HG02642 (cell line): ENCODE measurements at regions not wholly inside any gene's neighbourhood (a gene's known extent, or its start where the extent isn't known, plus 50 kb on each side); places are given as distances from the start of the nearest gene placed in this dataset.
"Not testable (repeated sequence)": the region's sequence is repeated elsewhere in the genome, so short reads cannot be mapped to it uniquely, and the experiment has no call there.

ENCODE experiments used
- ATAC-seq: cut with Tn5 transposase; IDR thresholded peaks from one replicate; pipeline ENCODE4 v1.9.1; 2021; ENCODE audit warnings: mild to moderate bottlenecking; ENCODE audit not compliant: unreplicated experiment, poor library complexity

DNA sequence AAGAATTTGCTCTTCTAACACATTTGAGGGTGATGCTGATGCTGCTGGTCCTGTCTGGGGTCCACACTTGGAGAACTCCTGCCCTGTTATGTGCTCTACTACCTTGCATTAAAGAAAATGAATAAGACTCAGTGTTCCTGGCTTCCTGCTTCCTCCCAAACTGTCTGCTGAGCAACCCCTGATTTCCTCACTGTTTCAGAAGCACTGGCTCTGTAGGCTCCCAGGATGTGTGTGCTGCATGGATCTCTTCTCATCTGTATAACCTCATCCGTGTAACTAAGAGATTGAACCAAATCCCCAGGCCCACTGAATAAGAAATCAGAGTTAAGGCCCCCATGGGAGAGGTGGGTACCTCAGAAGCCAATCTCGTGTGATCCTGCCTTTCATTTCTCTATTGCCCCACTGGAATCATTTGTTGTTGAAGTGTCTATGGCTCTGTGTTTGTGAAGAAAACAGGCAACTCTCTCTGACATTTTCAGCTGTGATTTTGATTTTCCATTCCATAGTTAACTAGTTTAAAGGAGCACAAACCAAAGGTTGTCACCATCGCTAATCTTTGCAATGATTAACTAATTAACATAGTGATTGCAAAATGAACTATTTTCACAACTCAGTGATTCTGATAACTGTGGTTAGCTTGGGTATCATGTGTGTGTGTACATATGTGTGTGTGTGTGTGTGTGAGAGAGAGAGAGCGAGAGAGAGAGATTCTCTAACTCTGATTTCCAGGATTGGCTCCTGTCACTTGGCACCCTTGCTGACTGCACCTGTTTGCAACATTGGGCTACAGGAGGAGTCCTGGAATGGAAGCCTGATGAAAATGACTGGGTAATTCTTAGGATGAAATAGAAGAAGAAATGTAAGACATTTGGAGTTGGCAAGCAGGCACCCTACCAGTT is 196.2 kb downstream of the SLC38A4 start:
- ATAC-seq, result no peak

DNA sequence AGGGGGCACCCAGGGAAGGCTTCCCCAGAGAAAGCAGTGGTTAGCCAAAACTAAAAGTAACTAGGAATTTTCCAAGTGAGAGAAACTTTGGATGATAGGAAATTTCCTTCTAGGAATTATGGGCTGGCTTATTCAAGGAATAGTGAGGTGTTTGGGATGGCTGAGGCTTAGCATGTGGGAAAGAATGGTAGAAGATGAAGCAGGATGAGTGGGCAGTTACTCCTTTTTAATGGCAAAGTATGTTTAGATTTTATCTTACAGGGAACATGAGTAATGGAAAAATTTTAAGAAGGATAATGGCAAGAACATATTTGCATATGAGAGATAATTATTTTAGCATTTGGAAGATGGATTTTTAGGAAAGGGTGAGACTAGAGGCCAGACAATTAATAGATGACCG is 197.6 kb downstream of the SLC38A4 start:
- no peak for ATAC-seq

DNA sequence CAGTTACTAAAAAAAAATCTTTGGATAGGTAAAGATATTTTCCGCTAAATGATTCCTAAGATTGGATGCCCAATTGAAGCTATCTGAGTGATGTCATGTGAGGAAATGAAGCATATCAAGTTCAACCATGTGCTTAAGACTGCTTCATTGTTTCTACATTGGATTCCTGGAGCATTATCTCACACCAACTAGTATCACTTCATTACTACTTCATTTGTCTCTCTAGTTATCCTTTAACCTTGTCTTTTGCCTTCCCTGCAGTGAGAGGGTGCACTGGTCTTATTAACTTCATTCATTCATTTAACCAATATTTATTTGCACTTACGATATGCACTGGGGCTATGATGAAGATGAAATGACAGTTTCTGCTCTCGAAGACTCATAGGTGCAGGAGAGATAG is 198.1 kb downstream of the SLC38A4 start:
- ATAC-seq, result no peak

DNA sequence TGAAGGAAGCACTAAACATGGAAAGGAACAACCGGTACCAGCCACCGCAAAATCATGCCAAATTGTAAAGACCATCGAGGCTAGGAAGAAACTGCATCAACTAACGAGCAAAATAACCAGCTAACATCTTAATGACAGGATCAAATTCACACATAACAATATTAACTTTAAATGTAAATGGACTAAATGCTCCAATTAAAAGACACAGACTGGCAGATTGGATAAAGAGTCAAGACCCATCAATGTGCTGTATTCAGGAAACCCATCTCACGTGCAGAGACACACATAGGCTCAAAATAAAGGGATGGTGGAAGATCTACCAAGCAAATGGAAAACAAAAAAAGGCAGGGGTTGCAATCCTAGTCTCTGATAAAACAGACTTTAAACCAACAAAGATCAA is 206.3 kb downstream of the SLC38A4 start:
- ATAC-seq, result not testable (repeated sequence)

DNA sequence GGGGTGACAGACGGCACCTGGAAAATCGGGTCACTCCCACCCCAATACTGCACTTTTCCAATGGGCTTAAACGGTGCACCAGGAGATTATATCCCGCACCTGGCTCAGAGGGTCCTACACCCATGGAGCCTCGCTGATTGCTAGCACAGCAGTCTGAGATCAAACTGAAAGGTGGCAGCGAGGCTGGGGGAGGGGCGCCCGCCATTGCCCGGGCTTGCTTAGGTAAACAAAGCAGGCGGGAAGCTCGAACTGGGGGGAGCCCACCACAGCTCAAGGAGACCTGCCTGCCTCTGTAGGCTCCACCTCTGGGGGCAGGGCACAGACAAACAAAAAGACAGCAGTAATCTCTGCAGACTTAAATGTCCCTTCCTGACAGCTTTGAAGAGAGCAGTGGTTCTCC is 208.1 kb downstream of the SLC38A4 start:
- not testable (repeated sequence) for ATAC-seq

DNA sequence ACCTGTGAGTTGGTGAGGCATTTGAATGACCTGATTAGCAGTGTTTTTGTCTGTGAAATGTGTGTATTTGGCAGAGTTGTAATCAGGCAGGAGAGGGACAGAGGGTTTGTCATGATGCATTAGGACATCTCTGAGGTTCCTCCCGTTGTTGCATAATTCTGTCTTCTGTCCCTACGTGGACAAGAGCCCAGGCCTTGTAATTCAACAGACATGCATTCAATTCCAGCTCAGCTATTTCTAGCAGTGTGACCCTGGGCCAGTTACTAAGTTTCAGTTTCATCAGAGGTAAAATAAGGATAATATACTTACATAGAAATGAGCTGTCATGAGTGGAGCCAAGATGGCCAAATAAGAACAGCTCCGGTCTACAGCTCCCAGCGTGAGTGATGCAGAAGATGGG is 208.6 kb downstream of the SLC38A4 start:
- no peak for ATAC-seq

GRCh38 chr12:46610754-46611153 is 215.0 kb downstream of the SLC38A4 start:
- ATAC-seq, result no peak

- no peak for ATAC-seq
Observed at GRCh38 chr12:46609674-46610073, 216.1 kb downstream of the SLC38A4 start.

DNA sequence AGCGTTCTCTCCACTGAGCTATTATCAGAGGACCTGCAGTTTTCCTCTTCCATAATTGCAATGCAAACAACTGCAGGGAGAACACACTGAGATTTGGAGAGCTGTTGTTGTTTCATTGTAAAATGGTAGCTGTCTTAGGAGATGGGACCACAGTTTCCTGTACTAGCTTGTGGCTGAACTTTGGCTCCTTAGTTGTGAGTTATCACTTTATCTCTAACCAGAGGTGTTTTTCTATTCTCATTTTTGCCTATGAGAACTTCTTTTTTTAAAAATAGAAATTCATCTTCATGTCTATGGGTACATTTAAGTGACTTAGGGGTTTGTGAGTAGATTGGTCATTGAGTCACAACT is 216.5 kb downstream of the SLC38A4 start:
- no peak for ATAC-seq

- no peak for ATAC-seq
Observed at GRCh38 chr12:46608431-46609272, 217.1 kb downstream of the SLC38A4 start.

- ATAC-seq, result no peak
Observed at GRCh38 chr12:46604684-46605083, 221.1 kb downstream of the SLC38A4 start.

GRCh38 chr12:46603776-46604456 is 221.9 kb downstream of the SLC38A4 start:
- ATAC-seq, result no peak

- ATAC-seq, result no peak
Observed at GRCh38 chr12:46602474-46602873, 223.3 kb downstream of the SLC38A4 start.

DNA sequence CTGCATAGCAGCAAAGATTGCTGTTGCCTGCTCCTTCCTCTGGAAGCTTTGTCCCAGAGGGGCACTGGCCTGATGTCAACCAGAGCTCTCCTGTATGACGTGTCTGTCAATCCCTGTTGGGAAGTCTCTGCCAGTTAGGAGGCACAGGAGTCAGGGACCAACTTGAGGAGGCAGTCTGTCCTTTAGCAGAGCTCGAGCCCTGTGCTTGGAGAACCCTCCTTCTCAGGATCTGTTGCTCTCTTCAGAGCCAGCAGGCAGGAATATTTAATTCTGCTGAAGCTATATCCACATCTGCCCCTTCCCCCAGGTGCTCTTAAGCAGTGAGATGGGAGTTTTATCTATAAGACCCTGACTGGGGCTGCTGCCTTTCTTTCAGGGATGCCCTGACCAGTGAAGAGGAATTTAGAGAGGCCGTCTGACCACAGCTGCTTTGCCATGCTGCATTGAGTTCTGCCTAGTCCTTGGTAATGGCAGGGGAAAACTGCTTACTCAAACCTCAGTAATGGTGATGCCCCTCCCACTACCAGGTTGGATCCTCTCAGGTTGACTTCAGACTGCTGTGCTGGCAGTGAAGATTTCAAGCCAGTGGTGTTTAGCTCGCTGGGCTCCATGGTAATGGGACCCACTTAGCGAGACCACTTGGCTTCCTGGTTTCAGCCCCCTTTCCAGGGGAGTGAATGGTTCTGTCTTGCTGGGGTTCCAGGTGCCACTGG is 218.6 kb upstream of the SLC38A2 start:
- no peak for ATAC-seq

- ATAC-seq, result no peak
Observed at GRCh38 chr12:46585854-46586621, 213.5 kb upstream of the SLC38A2 start.

- not testable (repeated sequence) for ATAC-seq
Observed at GRCh38 chr12:46584098-46584497, 211.5 kb upstream of the SLC38A2 start.

DNA sequence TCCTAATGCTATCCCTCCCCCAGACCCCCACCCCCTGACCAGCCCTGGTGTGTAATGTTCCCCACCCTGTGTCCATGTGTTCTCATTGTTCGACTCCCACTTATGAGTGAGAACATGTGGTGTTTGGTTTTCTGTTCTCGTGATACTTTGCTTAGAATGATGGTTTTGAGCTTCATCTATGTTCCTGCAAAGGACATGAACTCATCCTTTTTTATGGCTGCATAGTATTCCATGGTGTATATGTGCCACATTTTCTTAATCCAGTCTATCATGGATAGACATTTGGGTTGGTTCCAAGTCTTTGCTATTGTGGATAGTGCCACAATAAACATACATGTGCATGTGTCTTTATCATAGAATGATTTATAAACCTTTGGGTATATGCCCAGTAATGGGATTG is 209.4 kb upstream of the SLC38A2 start:
- ATAC-seq, result not testable (repeated sequence)

DNA sequence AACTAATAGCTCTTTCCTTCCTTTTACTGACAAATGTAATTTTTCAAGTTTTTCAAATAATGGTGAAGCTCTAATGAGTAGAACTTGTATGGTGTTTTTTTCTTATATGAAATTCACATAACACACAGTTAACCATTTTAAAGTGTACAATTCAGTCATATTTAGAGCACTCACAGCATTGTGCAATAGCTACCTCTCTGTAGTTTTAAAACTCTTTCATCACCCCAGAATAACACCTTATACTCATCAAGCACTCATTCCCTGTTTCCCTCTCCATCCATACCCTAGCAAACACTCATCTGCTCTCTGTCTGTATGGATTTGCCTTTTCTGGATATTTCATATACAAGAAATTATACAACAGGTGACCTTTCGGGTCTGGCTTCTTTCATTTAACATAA is 207.9 kb upstream of the SLC38A2 start:
- ATAC-seq, result no peak

GRCh38 chr12:46579474-46579873 is 206.9 kb upstream of the SLC38A2 start:
- ATAC-seq, result no peak
